Ovary (tissue), 7 donors: ENCODE measurements at regions not wholly inside any gene's neighbourhood (a gene's known extent, or its start where the extent isn't known, plus 50 kb on each side); places are given as distances from the start of the nearest gene placed in this dataset.

ENCODE experiments used
- DNase-seq, 5 donors: peaks; one replicate each; pipeline ENCODE4 v3.0.0-alpha.2; 2019 to 2020
- H3K27ac ChIP-seq, 2 donors: fragments of 200-600 bp; one replicate each; pipeline versions ENCODE4 v1.5.1 to v1.8.0; 2019 to 2022
- H3K27me3 ChIP-seq: fragments of 200-600 bp; one replicate; pipeline ENCODE4 v1.8.0; 2022
- H3K36me3 ChIP-seq: fragments of 200-600 bp; sonication (generic); one replicate; pipeline ENCODE4 v1.5.1; 2019
- H3K4me1 ChIP-seq: one replicate; pipeline ENCODE4 v1.8.1; 2013; ENCODE audit warnings: mild to moderate bottlenecking, moderate library complexity; ENCODE audit not compliant: insufficient read depth
- H3K4me3 ChIP-seq: fragments of 200-600 bp; sonication (generic); one replicate; pipeline ENCODE4 v1.5.1; 2017
- H3K9me3 ChIP-seq, 2 donors: fragments of 200-600 bp in 1 of 2; sonication (generic) in 1 of 2; one replicate each; pipeline versions ENCODE4 v1.5.1 to v1.8.1; 2013 to 2019; ENCODE audit warnings: mild to moderate bottlenecking in 1 of 2, moderate library complexity in 1 of 2
- CTCF ChIP-seq, 3 donors: fragments of 450-650 bp in 2 of 3; fragments of 200-600 bp in 1 of 3; IDR thresholded peaks; one replicate each; pipeline versions ENCODE4 v1.5.1 to v1.8.0; 2016 to 2022; ENCODE audit warnings: antibody characterized with exemption in 3 of 3, mild to moderate bottlenecking in 1 of 3
- EP300 ChIP-seq: sonication (generic); formaldehyde crosslinking; IDR thresholded peaks from one replicate; pipeline ENCODE4 v1.6.1; 2017; ENCODE audit warnings: antibody characterized with exemption
- POLR2A ChIP-seq: fragments of 450-650 bp; IDR thresholded peaks from one replicate; pipeline ENCODE4 v1.6.1; 2017; ENCODE audit warnings: antibody characterized with exemption, mild to moderate bottlenecking, moderate library complexity
- WGBS, 3 donors: extraction: QIAGEN DNeasy Blood & Tissue Kit in 1 of 3; methylation state at CpG; one replicate each; pipeline versions ENCODE4 v1.1.5 to v1.1.7; 2013 to 2017; 5-methylcytosine and 5-hydroxymethylcytosine counted together
- intact Hi-C, 4 donors: fragments of 100-400 bp; cut with DNase I; formaldehyde crosslinking; loops; one replicate each; pipeline versions ENCODE4 v1.11.0 to v1.15.1; 2022 to 2023
- donor health status: DM: no; HTN: no; CAD: no; lungs with moderate emphysema.
- donor health status: DM: no; HTN: no; CAD: no.
- donor health status: Bipolar disorder and iron deficiency.
- donor health status: DM: no; HTN: no; CAD: no.
- donor health status: DM: yes; HTN: yes; CAD: no.

DNA sequence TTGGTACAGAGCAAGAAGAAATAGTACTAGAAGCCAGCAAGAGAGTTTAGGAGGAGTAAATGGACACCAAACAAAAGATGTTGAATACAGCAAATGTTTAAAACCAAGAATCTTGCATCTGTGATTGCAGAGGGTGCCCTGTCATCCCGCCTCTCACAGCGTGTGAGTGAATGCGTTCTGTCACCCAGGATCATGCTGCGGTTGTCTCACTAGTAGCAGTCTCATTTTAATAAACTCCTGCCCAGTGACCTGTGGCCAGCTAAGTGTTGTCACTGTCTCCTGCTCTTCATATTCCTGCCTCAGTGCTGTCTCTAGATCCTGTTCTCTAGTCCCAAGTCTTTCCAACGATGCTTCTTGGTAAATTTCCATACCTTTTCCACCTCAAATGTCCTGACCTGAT is 584.6 kb downstream of the MCTP2 start:
- no peak overlapping the region for H3K27ac ChIP-seq
- no peak for TF ChIP-seq CTCF (IDR thresholded peaks at IDR 0.05)
- TF ChIP-seq EP300: no peak
- TF ChIP-seq POLR2A: no peak
- H3K36me3 ChIP-seq: no peaks in the 10 kb centered on the region
- intact Hi-C loops: loop anchor here in 1 of 4 donors (10.0 kb wide), 1 partner anchor 59 kb away; no protein-coding TSS in a partner anchor
- no peaks in the 10 kb centered on the region for H3K9me3 ChIP-seq
- DNase-seq: no peak
- 86 to 91% (median 88%) methylated on average over 5 of the region's 5 CpGs for WGBS, 3 donors
- H3K4me1 ChIP-seq: no peaks in the 10 kb centered on the region
- H3K4me3 ChIP-seq: no peak overlapping the region
- H3K27me3 ChIP-seq: no peaks in the 10 kb centered on the region

- H3K27ac ChIP-seq: no peak overlapping the region
- no peaks in the 10 kb centered on the region for H3K36me3 ChIP-seq
- H3K27me3 ChIP-seq: no peaks in the 10 kb centered on the region
- DNase-seq: no peak
- no peak overlapping the region for H3K4me3 ChIP-seq
- intact Hi-C loops: loop anchor here in 1 of 4 donors (2.0 kb wide), 1 partner anchor 71 kb away; no protein-coding TSS in a partner anchor
- TF ChIP-seq EP300 (no peak), POLR2A (no peak), CTCF (IDR thresholded peaks at IDR 0.05) (no peak)
- H3K9me3 ChIP-seq: no peaks in the 10 kb centered on the region
- H3K4me1 ChIP-seq: no peaks in the 10 kb centered on the region
- WGBS, 3 donors: 92 to 94% (median 93%) methylated on average over 15 of the region's 15 CpGs
Observed at GRCh38 chr15:94829887-94830884, 598.8 kb downstream of the MCTP2 start.

DNA sequence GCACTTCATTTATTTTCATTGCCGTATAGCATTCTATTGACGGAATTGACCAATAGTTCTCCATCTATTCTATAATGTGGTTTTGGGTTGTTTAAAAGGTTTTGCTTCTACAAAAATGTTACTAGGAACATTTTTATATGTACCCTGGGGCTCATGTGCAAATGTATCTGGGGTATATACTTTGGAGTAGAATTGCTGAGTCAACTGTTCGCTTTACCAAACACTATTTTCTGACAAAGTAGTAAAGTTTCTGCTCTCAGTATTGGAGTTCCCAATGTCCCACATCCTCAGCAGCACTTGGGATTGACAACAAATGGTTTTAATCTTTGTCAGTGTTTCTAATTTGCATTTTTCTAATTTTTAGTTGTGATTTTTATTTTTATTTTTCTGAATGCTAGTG is 602.6 kb downstream of the MCTP2 start:
- Histone ChIP-seq H3K4me1 (no peaks in the 10 kb centered on the region), H3K27me3 (no peaks in the 10 kb centered on the region), H3K27ac (no peak overlapping the region), H3K4me3 (no peak overlapping the region), H3K36me3 (no peaks in the 10 kb centered on the region), H3K9me3 (no peaks in the 10 kb centered on the region)
- intact Hi-C loops: no loop called here
- DNase-seq: no peak
- TF ChIP-seq CTCF (IDR thresholded peaks at IDR 0.05) (no peak), EP300 (no peak), POLR2A (no peak)
- 92 to 93% (median 93%) methylated on average over 3 of the region's 3 CpGs for WGBS, 3 donors

- H3K27me3 ChIP-seq: no peaks in the 10 kb centered on the region
- TF ChIP-seq POLR2A: no peak
- no peak for TF ChIP-seq CTCF (IDR thresholded peaks at IDR 0.05)
- TF ChIP-seq EP300: no peak
- no peaks in the 10 kb centered on the region for H3K4me1 ChIP-seq
- H3K27ac ChIP-seq: no peak overlapping the region
- 51 to 58% (median 53%) methylated on average over 1 of the region's 1 CpG for WGBS, 3 donors
- no peaks in the 10 kb centered on the region for H3K9me3 ChIP-seq
- DNase-seq: no peak
- intact Hi-C loops: no loop called here
- no peaks in the 10 kb centered on the region for H3K36me3 ChIP-seq
- no peak overlapping the region for H3K4me3 ChIP-seq
Observed at GRCh38 chr15:94834494-94834893, 603.1 kb downstream of the MCTP2 start.
